ENCODE measurements at regions not wholly inside any gene's neighbourhood (a gene's known extent, or its start where the extent isn't known, plus 50 kb on each side); places are given as distances from the start of the nearest gene placed in this dataset.

DNA sequence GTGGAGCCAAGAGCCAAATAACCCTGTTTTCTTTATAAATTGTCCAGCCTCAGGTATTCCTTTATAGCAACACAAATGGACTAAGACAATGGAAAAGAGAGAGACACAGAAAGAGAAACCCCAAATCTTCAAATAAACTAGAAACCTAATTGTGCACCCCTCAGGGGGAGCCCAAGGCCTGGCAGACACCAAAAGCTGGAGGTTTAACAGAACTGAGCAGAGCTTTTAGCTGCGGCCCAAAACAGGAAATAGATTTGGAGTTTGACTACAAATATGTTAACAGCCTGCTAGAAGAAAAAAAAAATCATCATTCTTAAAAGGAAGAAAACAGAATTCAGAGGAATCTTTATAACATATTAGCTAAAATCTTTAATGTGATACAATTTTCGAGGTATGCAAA, 1135.0 kb downstream of the GATA3 start:
- ChIA-PET POLR2A (no interaction called here), CTCF (no interaction called here)
- DNase-seq (ENCODE audit: extremely low spot score) = no peak
- TF ChIP-seq, protein P1, sequence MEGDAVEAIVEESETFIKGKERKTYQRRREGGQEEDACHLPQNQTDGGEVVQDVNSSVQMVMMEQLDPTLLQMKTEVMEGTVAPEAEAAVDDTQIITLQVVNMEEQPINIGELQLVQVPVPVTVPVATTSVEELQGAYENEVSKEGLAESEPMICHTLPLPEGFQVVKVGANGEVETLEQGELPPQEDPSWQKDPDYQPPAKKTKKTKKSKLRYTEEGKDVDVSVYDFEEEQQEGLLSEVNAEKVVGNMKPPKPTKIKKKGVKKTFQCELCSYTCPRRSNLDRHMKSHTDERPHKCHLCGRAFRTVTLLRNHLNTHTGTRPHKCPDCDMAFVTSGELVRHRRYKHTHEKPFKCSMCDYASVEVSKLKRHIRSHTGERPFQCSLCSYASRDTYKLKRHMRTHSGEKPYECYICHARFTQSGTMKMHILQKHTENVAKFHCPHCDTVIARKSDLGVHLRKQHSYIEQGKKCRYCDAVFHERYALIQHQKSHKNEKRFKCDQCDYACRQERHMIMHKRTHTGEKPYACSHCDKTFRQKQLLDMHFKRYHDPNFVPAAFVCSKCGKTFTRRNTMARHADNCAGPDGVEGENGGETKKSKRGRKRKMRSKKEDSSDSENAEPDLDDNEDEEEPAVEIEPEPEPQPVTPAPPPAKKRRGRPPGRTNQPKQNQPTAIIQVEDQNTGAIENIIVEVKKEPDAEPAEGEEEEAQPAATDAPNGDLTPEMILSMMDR (IDR thresholded peaks at IDR 0.05; ENCODE audit: control extremely low read depth, extremely low read depth, low read depth, missing control alignments) = no peak

DNA sequence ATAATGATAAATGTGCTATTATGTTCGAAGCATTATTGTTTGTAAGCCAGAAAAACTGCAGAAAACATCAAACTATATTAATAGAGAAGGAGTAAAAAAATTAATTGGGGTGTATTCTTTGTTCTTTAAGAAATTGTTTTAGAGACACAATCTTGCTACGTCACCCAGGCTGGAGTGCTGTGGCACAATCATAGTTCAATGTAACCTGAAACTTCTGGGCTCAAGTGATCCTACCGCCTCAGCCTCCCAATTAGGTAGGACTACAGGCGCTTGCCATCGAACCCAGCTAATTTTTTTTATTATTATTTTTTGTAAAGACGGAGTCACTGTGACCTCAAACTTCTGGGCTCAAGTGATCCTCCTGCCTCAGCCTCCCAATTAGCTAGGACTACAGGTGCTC, 1138.6 kb downstream of the GATA3 start:
- CTCF ChIA-PET = no interaction called here

DNA sequence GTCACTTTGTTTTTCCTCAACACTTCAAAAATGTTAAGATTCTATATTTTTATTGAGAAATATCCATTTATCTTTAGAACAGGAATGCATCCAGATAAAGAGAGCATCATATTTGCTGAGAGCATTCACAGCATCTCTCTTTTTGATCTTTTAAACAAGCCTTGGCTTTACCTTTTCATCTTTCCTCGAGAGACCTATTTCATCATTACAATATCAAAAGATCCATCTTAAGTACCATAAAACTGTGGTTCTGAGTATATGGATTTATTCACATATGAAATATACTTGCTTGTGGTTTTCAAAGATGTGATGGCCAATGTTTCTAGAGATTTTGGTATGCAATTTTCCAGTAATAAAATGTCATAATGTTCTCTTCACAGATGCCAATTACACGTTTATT, 1140.9 kb downstream of the GATA3 start:
- CTCF ChIA-PET = interaction anchor here (0.7 to 5.3 kb wide), 2 partner anchors 14 to 19 kb away, joined by 3 to 31 read pairs; no protein-coding TSS in a partner anchor
- TF ChIP-seq, protein P1 (IDR thresholded peaks at IDR 0.05; ENCODE audit: control extremely low read depth, extremely low read depth, low read depth, missing control alignments) = no peak
- POLR2A ChIA-PET = no interaction called here
- no peak for DNase-seq (ENCODE audit: extremely low spot score)

More for the DNA sequence above, 1138.6 kb downstream of the GATA3 start:
- no peak for DNase-seq (ENCODE audit: extremely low spot score)
- POLR2A ChIA-PET = no interaction called here
- TF ChIP-seq, protein P1 (IDR thresholded peaks at IDR 0.05; ENCODE audit: control extremely low read depth, extremely low read depth, low read depth, missing control alignments) = no peak

DNA sequence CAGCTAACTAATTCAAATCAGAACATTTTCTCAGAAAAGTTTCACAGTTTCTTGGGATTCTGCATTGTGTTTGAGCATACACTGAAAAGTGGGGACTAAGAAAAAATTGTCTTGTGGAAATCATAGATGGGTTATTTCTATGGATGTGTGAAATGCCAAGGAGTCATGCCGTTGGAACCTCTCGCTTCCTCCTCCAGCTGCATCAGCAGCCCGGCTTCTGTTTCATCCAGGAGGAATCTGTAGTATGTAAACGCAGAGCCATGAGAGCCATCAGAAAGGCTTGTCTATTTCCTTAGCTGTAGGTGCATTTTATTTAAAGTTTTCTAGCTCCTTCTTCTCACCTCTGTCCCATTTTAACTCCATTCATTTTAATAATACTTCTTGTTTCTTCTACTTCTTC, 1144.1 kb downstream of the GATA3 start:
- TF ChIP-seq, protein P1 (IDR thresholded peaks at IDR 0.05; ENCODE audit: control extremely low read depth, extremely low read depth, low read depth, missing control alignments) = no peak
- POLR2A ChIA-PET = no interaction called here
- no peak for DNase-seq (ENCODE audit: extremely low spot score)
- CTCF ChIA-PET = interaction anchor here (0.9 to 5.3 kb wide), 2 partner anchors 10 to 38 kb away, joined by 3 to 31 read pairs; no protein-coding TSS in a partner anchor

DNA sequence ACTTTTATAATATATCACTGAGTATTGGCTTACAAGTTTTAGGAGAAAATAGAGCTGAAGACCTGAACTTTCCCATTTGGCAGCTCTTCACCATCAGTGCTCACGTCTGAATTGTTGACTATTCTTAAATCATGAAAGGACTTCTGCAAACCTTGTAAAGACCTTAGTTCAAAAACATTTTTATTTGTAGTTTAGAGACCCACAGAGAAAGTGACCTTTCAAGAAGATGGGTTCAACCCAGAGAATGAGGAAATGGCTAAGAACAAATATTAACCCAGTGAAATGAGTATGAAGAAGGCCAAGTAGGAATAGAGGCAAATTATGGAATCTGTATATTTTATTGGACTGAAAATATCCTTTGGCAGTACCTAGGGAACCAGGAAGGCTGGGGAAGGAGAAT, 1151.1 kb downstream of the GATA3 start:
- DNase-seq (ENCODE audit: extremely low spot score) = no peak
- ChIA-PET POLR2A (no interaction called here), CTCF (no interaction called here)
- TF ChIP-seq, protein P1 (IDR thresholded peaks at IDR 0.05; ENCODE audit: control extremely low read depth, extremely low read depth, low read depth, missing control alignments) = no peak

DNA sequence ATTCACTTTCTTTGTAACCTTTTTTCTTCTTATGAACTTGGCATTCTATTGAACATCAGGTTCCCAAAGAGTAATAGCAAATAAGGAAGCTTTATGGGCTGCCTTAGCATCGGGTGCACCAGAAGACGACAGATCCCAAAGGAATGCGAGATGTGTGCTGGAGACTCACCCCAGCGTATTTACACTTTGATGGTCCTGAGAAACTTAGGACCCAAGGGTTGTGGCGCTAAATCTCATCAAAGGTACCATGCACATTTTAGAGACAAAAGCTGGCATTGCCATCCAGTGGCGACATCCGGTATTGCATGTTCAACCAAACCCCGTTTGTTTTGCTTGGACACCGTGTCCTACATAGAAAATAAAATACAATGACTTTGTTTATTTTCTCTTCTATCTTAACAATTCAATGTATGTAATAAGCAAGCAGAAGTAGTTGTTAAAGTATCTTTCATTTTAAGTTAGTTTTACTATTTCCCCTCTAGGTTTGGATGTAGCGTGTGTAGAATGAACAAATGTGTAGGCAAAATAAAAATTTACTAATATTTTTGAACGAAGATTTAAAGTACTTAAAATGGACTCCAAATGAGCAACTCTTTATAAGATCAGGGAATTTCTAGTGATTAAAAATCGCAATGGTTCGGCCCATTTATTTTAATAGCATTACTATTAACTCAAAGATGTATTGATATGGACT, 1154.8 kb downstream of the GATA3 start:
- TF ChIP-seq, protein P1 (IDR thresholded peaks at IDR 0.05; ENCODE audit: control extremely low read depth, extremely low read depth, low read depth, missing control alignments) = peak; percentile 81
- ChIA-PET CTCF (interaction anchor here (0.8 to 3.6 kb wide), 25 partner anchors 9 to 1684 kb away, joined by 3 to 31 read pairs (median 4); no protein-coding TSS in a partner anchor), POLR2A (no interaction called here)
- peak; percentile 39 for DNase-seq (ENCODE audit: extremely low spot score)
